Endothelial cell of umbilical vein (primary cell): ENCODE measurements at regions not wholly inside any gene's neighbourhood (a gene's known extent, or its start where the extent isn't known, plus 50 kb on each side); places are given as distances from the start of the nearest gene placed in this dataset.

Source experiments
- BruUV-seq: library from RNA; stranded (reverse); fragments of 400-500 nt; replicated peaks from 2 replicates; lab custom pipeline; 2021; lab: Mats Ljungman, UMichigan
- CTCF ChIA-PET: fragments of 300-600, 350-600 bp; sonication (Branson Sonifier 250); formaldehyde crosslinking; loops from one replicate; lab custom pipeline; 2021; ENCODE audit warnings: antibody characterized with exemption, inconsistent platforms; lab: Charles Lee
- POLR2A ChIA-PET: fragments of 300-600, 350-600 bp; sonication (Branson Sonifier 250); formaldehyde crosslinking; loops from one replicate; lab custom pipeline; 2021; ENCODE audit warnings: antibody characterized with exemption, inconsistent platforms; lab: Charles Lee
- DNase-seq: peaks from one replicate; pipeline ENCODE4 v3.0.0-alpha.2; 2011; ENCODE audit warnings: low read depth, low spot score
- FAIRE-seq: peaks from 2 replicates; lab custom pipeline; 2011; peaks lifted over from hg19 to GRCh38; lab: Jason Lieb, UNC
- H2AFZ ChIP-seq: 2 replicates; pipeline ENCODE4 v1.6.0; 2012; ENCODE audit warnings: low read depth, low read length, control low read depth, inconsistent platforms
- H3K27ac ChIP-seq: 2 replicates; pipeline ENCODE4 v1.5.1; 2011; ENCODE audit warnings: low read depth, mild to moderate bottlenecking, control low read depth, low read length, moderate library complexity; ENCODE audit not compliant: insufficient read depth
- H3K27me3 ChIP-seq, 2 experiments: 2 replicates each; pipeline versions ENCODE4 v1.6.0 to v1.6.1; 2011; ENCODE audit warnings: low read length in 2 of 2, mixed read lengths in 1 of 2; ENCODE audit not compliant: control insufficient read depth in 2 of 2, insufficient read depth in 2 of 2
- H3K36me3 ChIP-seq, 2 experiments: 2 replicates in 1 of 2; 3 replicates in 1 of 2; pipeline ENCODE4 v1.5.1; 2011; ENCODE audit warnings: low read length in 2 of 2, mild to moderate bottlenecking in 1 of 2, moderate library complexity in 1 of 2; ENCODE audit not compliant: control insufficient read depth in 2 of 2, insufficient read depth in 2 of 2; ENCODE audit errors: extremely low read depth in 1 of 2
- H3K4me1 ChIP-seq: 3 replicates; pipeline ENCODE4 v1.5.1; 2011; ENCODE audit warnings: mild to moderate bottlenecking, low read length; ENCODE audit not compliant: control insufficient read depth, insufficient read depth; ENCODE audit errors: extremely low read depth
- H3K4me2 ChIP-seq: 2 replicates; pipeline ENCODE4 v1.6.1; 2011; ENCODE audit warnings: low read length, control low read depth, mixed read lengths; ENCODE audit not compliant: insufficient read depth
- H3K4me3 ChIP-seq, 3 experiments: fragments of 200-600 bp in 1 of 3; sonication (generic), shearing (Covaris generic) in 1 of 3; replicated peaks in 1 of 3; 2 replicates each; pipeline ENCODE4 v1.5.1; 2011 to 2016; ENCODE audit warnings: control low read depth in 3 of 3, low read length in 3 of 3, mild to moderate bottlenecking in 2 of 3, inconsistent platforms in 1 of 3, low read depth in 1 of 3, moderate library complexity in 1 of 3; ENCODE audit not compliant: insufficient read depth in 1 of 3
- H3K79me2 ChIP-seq: 2 replicates; pipeline ENCODE4 v1.6.0; 2012; ENCODE audit warnings: low read length, inconsistent platforms; ENCODE audit not compliant: control insufficient read depth, insufficient read depth
- H3K9ac ChIP-seq: replicated peaks from 2 replicates; pipeline ENCODE3; 2011; ENCODE audit warnings: low read length, control low read depth; ENCODE audit not compliant: insufficient read depth; ENCODE audit errors: extremely low read depth
- H3K9me1 ChIP-seq: replicated peaks from 3 replicates; pipeline ENCODE4 v1.6.0; 2011; ENCODE audit warnings: mild to moderate bottlenecking, low read length; ENCODE audit not compliant: control insufficient read depth, insufficient read depth; ENCODE audit errors: extremely low read depth
- H3K9me3 ChIP-seq: replicated peaks from 2 replicates; pipeline ENCODE4 v1.5.1; 2012; ENCODE audit warnings: low read length, inconsistent platforms; ENCODE audit not compliant: control insufficient read depth, insufficient read depth
- H4K20me1 ChIP-seq: replicated peaks from 2 replicates; pipeline ENCODE3; 2011; ENCODE audit warnings: mild to moderate bottlenecking, low read length; ENCODE audit not compliant: control insufficient read depth, insufficient read depth; ENCODE audit errors: extremely low read depth
- EZH2 ChIP-seq: IDR thresholded peaks from 2 replicates; pipeline ENCODE4 v1.6.1; 2012; ENCODE audit warnings: borderline replicate concordance, low read depth, mild to moderate bottlenecking, moderate library complexity, low read length, inconsistent platforms; ENCODE audit not compliant: severe bottlenecking
- FOS ChIP-seq: IDR thresholded peaks from 2 replicates; pipeline ENCODE4 v1.6.1; 2011; ENCODE audit warnings: mild to moderate bottlenecking, low read length, moderate library complexity, borderline replicate concordance; ENCODE audit not compliant: insufficient read depth
- GATA2 ChIP-seq: IDR thresholded peaks from 2 replicates; pipeline ENCODE4 v1.7.0; 2011; ENCODE audit warnings: low read depth, mild to moderate bottlenecking, moderate library complexity, mixed read lengths, low read length; ENCODE audit not compliant: insufficient read length, insufficient read depth
- JUN ChIP-seq: IDR thresholded peaks from 2 replicates; pipeline ENCODE4 v1.6.1; 2011; ENCODE audit warnings: borderline replicate concordance, low read depth; ENCODE audit not compliant: insufficient read length, insufficient read depth
- MYC ChIP-seq: IDR thresholded peaks from one replicate; pipeline ENCODE4 v1.6.1; 2011; ENCODE audit warnings: mild to moderate bottlenecking, low read depth, low read length
- POLR2A ChIP-seq: IDR thresholded peaks from 2 replicates; pipeline ENCODE4 v1.6.1; 2012; ENCODE audit warnings: low read depth, mild to moderate bottlenecking, control low read depth, low read length
- POLR2AphosphoS5 ChIP-seq: IDR thresholded peaks from 2 replicates; pipeline ENCODE4 v1.6.1; 2012; ENCODE audit warnings: low read depth, mild to moderate bottlenecking, control low read depth, low read length, moderate library complexity; ENCODE audit not compliant: insufficient read depth
- dilution Hi-C: fragments of 300-500 bp; cut with MboI; formaldehyde crosslinking; loops from one replicate; pipeline ENCODE4 v1.15.0; 2019; ENCODE audit warnings: low sequenced_read_pairs; ENCODE audit not compliant: extremely low pct_ligation_motif_present
- intact Hi-C: fragments of 100-400 bp; cut with micrococcal nuclease; formaldehyde crosslinking; loops from one replicate; pipeline ENCODE4 v1.10.0; 2022
- TF ChIP-seq, protein P1 (sequence below): IDR thresholded peaks from 2 replicates; pipeline ENCODE4 v1.6.1; 2011; ENCODE audit not compliant: insufficient read depth, insufficient read length
- TF ChIP-seq, protein P2 (sequence below), 2 donors: IDR thresholded peaks; 1 replicate in 1 of 2; 2 replicates in 1 of 2; pipeline ENCODE4 v1.5.1; 2011; ENCODE audit warnings: low read length in 2 of 2, mild to moderate bottlenecking in 2 of 2, moderate library complexity in 2 of 2, control low read depth in 1 of 2, inconsistent platforms in 1 of 2, low read depth in 1 of 2; ENCODE audit not compliant: insufficient read depth in 1 of 2; ENCODE audit errors: extremely low read depth in 1 of 2

DNA sequence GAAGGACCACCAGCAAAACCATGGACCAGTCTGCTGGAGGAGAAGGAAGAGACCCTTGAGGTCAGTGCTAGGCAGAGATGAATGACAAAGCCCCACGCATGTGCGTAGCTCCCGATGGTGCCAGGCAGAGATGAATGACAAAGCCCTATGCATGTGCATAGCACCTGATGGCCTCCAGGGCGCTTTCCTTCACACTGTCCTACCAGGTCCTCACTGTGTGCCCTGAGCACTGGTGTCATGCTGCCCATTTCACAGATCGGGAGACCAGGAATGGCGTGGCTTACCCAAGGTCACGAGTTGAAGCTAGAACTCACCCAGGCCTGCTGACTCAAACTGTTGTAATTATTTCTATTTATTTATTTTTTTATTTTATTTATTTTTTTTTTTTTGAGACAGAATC, 149.6 kb downstream of the KATNIP start:
- Histone ChIP-seq H3K4me3 (no peak overlapping the region), H3K36me3 (peaks cover 0 to 3% of the 10 kb centered on the region in 2 experiments), H2AFZ (no peak overlapping the region), H3K9me3 (no peaks in the 10 kb centered on the region), H3K4me1 (peaks cover 25% of the 10 kb centered on the region), H3K9me1 (no peaks in the 10 kb centered on the region), H3K27ac (no peak overlapping the region), H3K79me2 (no peaks in the 10 kb centered on the region), H4K20me1 (no peaks in the 10 kb centered on the region), H3K9ac (no peak overlapping the region), H3K27me3 (no peaks in the 10 kb centered on the region), H3K4me2 (no peak overlapping the region)
- POLR2A ChIA-PET, result no interaction called here
- dilution Hi-C loops, result no loop called here
- FAIRE-seq (no peak), DNase-seq (no peak)
- TF ChIP-seq FOS (no peak), POLR2A (no peak), POLR2AphosphoS5 (no peak), MYC (no peak), EZH2 (no peak), GATA2 (no peak), JUN (no peak)
- TF ChIP-seq, protein P1, sequence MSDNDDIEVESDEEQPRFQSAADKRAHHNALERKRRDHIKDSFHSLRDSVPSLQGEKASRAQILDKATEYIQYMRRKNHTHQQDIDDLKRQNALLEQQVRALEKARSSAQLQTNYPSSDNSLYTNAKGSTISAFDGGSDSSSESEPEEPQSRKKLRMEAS, result no peak
- TF ChIP-seq, protein P2, sequence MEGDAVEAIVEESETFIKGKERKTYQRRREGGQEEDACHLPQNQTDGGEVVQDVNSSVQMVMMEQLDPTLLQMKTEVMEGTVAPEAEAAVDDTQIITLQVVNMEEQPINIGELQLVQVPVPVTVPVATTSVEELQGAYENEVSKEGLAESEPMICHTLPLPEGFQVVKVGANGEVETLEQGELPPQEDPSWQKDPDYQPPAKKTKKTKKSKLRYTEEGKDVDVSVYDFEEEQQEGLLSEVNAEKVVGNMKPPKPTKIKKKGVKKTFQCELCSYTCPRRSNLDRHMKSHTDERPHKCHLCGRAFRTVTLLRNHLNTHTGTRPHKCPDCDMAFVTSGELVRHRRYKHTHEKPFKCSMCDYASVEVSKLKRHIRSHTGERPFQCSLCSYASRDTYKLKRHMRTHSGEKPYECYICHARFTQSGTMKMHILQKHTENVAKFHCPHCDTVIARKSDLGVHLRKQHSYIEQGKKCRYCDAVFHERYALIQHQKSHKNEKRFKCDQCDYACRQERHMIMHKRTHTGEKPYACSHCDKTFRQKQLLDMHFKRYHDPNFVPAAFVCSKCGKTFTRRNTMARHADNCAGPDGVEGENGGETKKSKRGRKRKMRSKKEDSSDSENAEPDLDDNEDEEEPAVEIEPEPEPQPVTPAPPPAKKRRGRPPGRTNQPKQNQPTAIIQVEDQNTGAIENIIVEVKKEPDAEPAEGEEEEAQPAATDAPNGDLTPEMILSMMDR (IDR thresholded peaks at IDR 0.05; ENCODE audit: extremely low read depth in 1 of 2, insufficient read depth in 1 of 2, low read depth in 1 of 2, low read length in 2 of 2), result no peak
- no TSS peak for BruUV-seq
- CTCF ChIA-PET, result interaction anchor here (1.1 to 1.6 kb wide), 4 partner anchors 9 to 80 kb away, joined by 3 to 6 read pairs (median 4); no protein-coding TSS in a partner anchor
- intact Hi-C loops, result loop anchor here (2.0 kb wide), 1 partner anchor 167 kb away; no protein-coding TSS in a partner anchor
